Subcutaneous abdominal adipose tissue (tissue), 5 donors: ENCODE measurements at regions not wholly inside any gene's neighbourhood (a gene's known extent, or its start where the extent isn't known, plus 50 kb on each side); places are given as distances from the start of the nearest gene placed in this dataset.
"Not testable (repeated sequence)": the region's sequence is repeated elsewhere in the genome, so short reads cannot be mapped to it uniquely, and the experiment has no call there.

Experiments used
- H3K27ac ChIP-seq: one replicate; pipeline ENCODE4 v1.7.0; 2013; ENCODE audit warnings: low read depth, mild to moderate bottlenecking, inconsistent platforms, low read length, moderate library complexity
- H3K27me3 ChIP-seq, 5 donors: one replicate each; pipeline ENCODE4 v1.7.0; 2013; ENCODE audit warnings: low read length in 5 of 5, inconsistent platforms in 1 of 5; ENCODE audit not compliant: control insufficient read depth in 5 of 5, insufficient read depth in 4 of 5
- H3K36me3 ChIP-seq, 5 donors: one replicate each; pipeline ENCODE4 v1.7.0; 2013; ENCODE audit warnings: low read length in 5 of 5; ENCODE audit not compliant: control insufficient read depth in 5 of 5, insufficient read depth in 5 of 5
- H3K4me1 ChIP-seq, 5 donors: one replicate each; pipeline ENCODE4 v1.7.0; 2013; ENCODE audit warnings: low read length in 5 of 5, mild to moderate bottlenecking in 3 of 5, moderate library complexity in 1 of 5; ENCODE audit not compliant: control insufficient read depth in 5 of 5, insufficient read depth in 5 of 5
- H3K4me3 ChIP-seq, 5 donors: one replicate each; pipeline ENCODE4 v1.7.0; 2013; ENCODE audit warnings: low read length in 5 of 5, low read depth in 1 of 5
- H3K9ac ChIP-seq, 5 donors: one replicate each; pipeline ENCODE4 v1.7.0; 2013; ENCODE audit warnings: low read length in 5 of 5, mild to moderate bottlenecking in 4 of 5, moderate library complexity in 3 of 5
- H3K9me3 ChIP-seq, 5 donors: one replicate each; pipeline ENCODE4 v1.7.0; 2013; ENCODE audit warnings: low read length in 5 of 5; ENCODE audit not compliant: control insufficient read depth in 5 of 5
- donor health status: healthy.
- donor health status: healthy.
- donor health status: healthy.
- donor health status: healthy.
- donor health status: healthy.

- Histone ChIP-seq H3K4me3 (no peak overlapping the region), H3K36me3 (no peaks in the 10 kb centered on the region), H3K9me3 (peaks cover 0 to 6% (median 3%) of the 10 kb centered on the region in 5 donors), H3K4me1 (no peaks in the 10 kb centered on the region), H3K9ac (no peak overlapping the region), H3K27me3 (no peaks in the 10 kb centered on the region), H3K27ac (no peak overlapping the region)
Observed at GRCh38 chrX:4059893-4060292, 346.4 kb upstream of the PRKX start.

GRCh38 chrX:4043951-4044350, 330.5 kb upstream of the PRKX start:
- Histone ChIP-seq H3K9me3 (peaks cover 0 to 6% (median 5%) of the 10 kb centered on the region in 5 donors), H3K4me3 (no peak overlapping the region), H3K4me1 (no peaks in the 10 kb centered on the region), H3K27ac (no peak overlapping the region), H3K27me3 (no peaks in the 10 kb centered on the region), H3K9ac (no peak overlapping the region), H3K36me3 (no peaks in the 10 kb centered on the region)

GRCh38 chrX:4035874-4036273, 322.4 kb upstream of the PRKX start:
- no peak overlapping the region for H3K9ac ChIP-seq
- no peak overlapping the region for H3K4me3 ChIP-seq
- no peak overlapping the region for H3K27ac ChIP-seq
- H3K27me3 ChIP-seq = no peaks in the 10 kb centered on the region
- peaks cover 0 to 10% (median 0%) of the 10 kb centered on the region in 5 donors for H3K9me3 ChIP-seq
- no peaks in the 10 kb centered on the region for H3K4me1 ChIP-seq
- no peaks in the 10 kb centered on the region for H3K36me3 ChIP-seq

GRCh38 chrX:4028151-4028550, 314.7 kb upstream of the PRKX start:
- Histone ChIP-seq H3K27me3 (no peaks in the 10 kb centered on the region), H3K4me3 (no peak overlapping the region), H3K36me3 (no peaks in the 10 kb centered on the region), H3K9ac (no peak overlapping the region), H3K27ac (no peak overlapping the region), H3K9me3 (peaks cover 0 to 3% (median 0%) of the 10 kb centered on the region in 5 donors), H3K4me1 (no peaks in the 10 kb centered on the region)

- H3K27me3 ChIP-seq = no peaks in the 10 kb centered on the region
- H3K36me3 ChIP-seq = no peaks in the 10 kb centered on the region
- H3K9ac ChIP-seq = no peak overlapping the region
- H3K27ac ChIP-seq = no peak overlapping the region
- H3K4me3 ChIP-seq = no peak overlapping the region
- no peaks in the 10 kb centered on the region for H3K9me3 ChIP-seq
- H3K4me1 ChIP-seq = no peaks in the 10 kb centered on the region
Observed at GRCh38 chrX:4005281-4005680, 291.8 kb upstream of the PRKX start.

GRCh38 chrX:4004822-4005221, 291.4 kb upstream of the PRKX start:
- Histone ChIP-seq H3K9me3 (no peaks in the 10 kb centered on the region), H3K27me3 (no peaks in the 10 kb centered on the region), H3K27ac (no peak overlapping the region)

GRCh38 chrX:3994315-3994714, 280.9 kb upstream of the PRKX start:
- Histone ChIP-seq H3K36me3 (no peaks in the 10 kb centered on the region), H3K4me3 (no peak overlapping the region), H3K4me1 (no peaks in the 10 kb centered on the region), H3K9me3 (peaks cover 2 to 18% (median 6%) of the 10 kb centered on the region in 5 donors), H3K27me3 (no peaks in the 10 kb centered on the region), H3K9ac (no peak overlapping the region), H3K27ac (no peak overlapping the region)

More at GRCh38 chrX:4004822-4005221, 291.4 kb upstream of the PRKX start:
- H3K4me3 ChIP-seq = no peak overlapping the region
- H3K9ac ChIP-seq = no peak overlapping the region
- no peaks in the 10 kb centered on the region for H3K4me1 ChIP-seq
- H3K36me3 ChIP-seq = no peaks in the 10 kb centered on the region

GRCh38 chrX:3990569-3990968, 277.1 kb upstream of the PRKX start:
- Histone ChIP-seq H3K27ac (no peak overlapping the region), H3K9me3 (peaks cover 0 to 13% (median 3%) of the 10 kb centered on the region in 5 donors), H3K36me3 (no peaks in the 10 kb centered on the region), H3K9ac (no peak overlapping the region), H3K4me1 (no peaks in the 10 kb centered on the region), H3K4me3 (no peak overlapping the region), H3K27me3 (peaks cover 0 to 4% (median 0%) of the 10 kb centered on the region in 5 donors)

GRCh38 chrX:3972104-3972858, 258.8 kb upstream of the PRKX start:
- H3K36me3 ChIP-seq, H3K27ac ChIP-seq, H3K4me3 ChIP-seq, H3K9me3 ChIP-seq, H3K4me1 ChIP-seq, H3K9ac ChIP-seq, H3K27me3 ChIP-seq: not testable (repeated sequence)

GRCh38 chrX:3968749-3969148, 255.3 kb upstream of the PRKX start:
- no peak overlapping the region for H3K4me3 ChIP-seq
- H3K9ac ChIP-seq = no peak overlapping the region
- no peak overlapping the region for H3K27ac ChIP-seq
- no peaks in the 10 kb centered on the region for H3K4me1 ChIP-seq
- no peaks in the 10 kb centered on the region for H3K9me3 ChIP-seq
- H3K36me3 ChIP-seq = no peaks in the 10 kb centered on the region
- H3K27me3 ChIP-seq = peaks cover 0 to 8% (median 0%) of the 10 kb centered on the region in 5 donors
